ENCODE measurements at regions not wholly inside any gene's neighbourhood (a gene's known extent, or its start where the extent isn't known, plus 50 kb on each side); places are given as distances from the start of the nearest gene placed in this dataset.

DNA sequence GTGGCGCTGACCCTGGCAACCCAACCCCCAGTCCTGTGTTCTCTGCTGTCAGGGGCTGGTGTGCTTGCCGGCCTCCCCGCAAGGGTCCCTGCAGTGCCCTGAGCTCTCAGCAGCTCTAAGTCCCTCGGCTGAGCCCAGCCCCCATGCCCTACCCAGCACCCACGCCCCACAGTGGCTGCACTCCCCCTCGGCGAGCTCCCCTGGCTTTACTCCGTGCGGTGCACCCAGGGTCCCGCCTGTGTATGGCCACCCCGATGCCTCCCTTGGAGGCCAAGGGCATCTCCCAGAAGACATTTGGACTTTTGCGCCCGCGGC lies 72.5 kb upstream of the SHISAL1 start:
- dilution Hi-C loops (cut with MboI; ENCODE audit: extremely low pct_ligation_motif_present, low sequenced_read_pairs), result no loop called here
- no peak for FAIRE-seq
- CTCF ChIA-PET, result no interaction called here

More for the DNA sequence above, 72.5 kb upstream of the SHISAL1 start:
- Histone ChIP-seq H3K9ac (replicated peaks; ENCODE audit: extremely low read depth, insufficient read depth, low read length) (no peak overlapping the region), H3K4me1 (ENCODE audit: control insufficient read depth, extremely low read depth, insufficient read depth, low read length) (no peaks in the 10 kb centered on the region), H2AFZ (ENCODE audit: low read depth, low read length) (no peak overlapping the region), H3K9me3 (replicated peaks; ENCODE audit: control insufficient read depth, insufficient read depth, low read length) (no peaks in the 10 kb centered on the region), H3K27me3 (ENCODE audit: control insufficient read depth in 2 of 2, insufficient read depth in 2 of 2, low read length in 2 of 2) (no peaks in the 10 kb centered on the region), H3K36me3 (ENCODE audit: control insufficient read depth in 2 of 2, extremely low read depth in 1 of 2, insufficient read depth in 2 of 2, low read length in 2 of 2) (no peaks in the 10 kb centered on the region), H3K79me2 (ENCODE audit: control insufficient read depth, insufficient read depth, low read length) (no peaks in the 10 kb centered on the region), H4K20me1 (replicated peaks; ENCODE audit: control insufficient read depth, extremely low read depth, insufficient read depth, low read length) (no peaks in the 10 kb centered on the region), H3K4me2 (ENCODE audit: insufficient read depth, low read length) (no peak overlapping the region), H3K27ac (ENCODE audit: insufficient read depth, low read depth, low read length) (no peak overlapping the region), H3K4me3 (replicated peaks in 1 of 3; ENCODE audit: insufficient read depth in 1 of 3, low read depth in 1 of 3, low read length in 3 of 3) (no peak overlapping the region), H3K9me1 (replicated peaks; ENCODE audit: control insufficient read depth, extremely low read depth, insufficient read depth, low read length) (no peaks in the 10 kb centered on the region)
- intact Hi-C loops (cut with micrococcal nuclease), result no loop called here
- BruUV-seq (replicated peaks), result no TSS peak
- POLR2A ChIA-PET, result no interaction called here
- TF ChIP-seq, protein P1, sequence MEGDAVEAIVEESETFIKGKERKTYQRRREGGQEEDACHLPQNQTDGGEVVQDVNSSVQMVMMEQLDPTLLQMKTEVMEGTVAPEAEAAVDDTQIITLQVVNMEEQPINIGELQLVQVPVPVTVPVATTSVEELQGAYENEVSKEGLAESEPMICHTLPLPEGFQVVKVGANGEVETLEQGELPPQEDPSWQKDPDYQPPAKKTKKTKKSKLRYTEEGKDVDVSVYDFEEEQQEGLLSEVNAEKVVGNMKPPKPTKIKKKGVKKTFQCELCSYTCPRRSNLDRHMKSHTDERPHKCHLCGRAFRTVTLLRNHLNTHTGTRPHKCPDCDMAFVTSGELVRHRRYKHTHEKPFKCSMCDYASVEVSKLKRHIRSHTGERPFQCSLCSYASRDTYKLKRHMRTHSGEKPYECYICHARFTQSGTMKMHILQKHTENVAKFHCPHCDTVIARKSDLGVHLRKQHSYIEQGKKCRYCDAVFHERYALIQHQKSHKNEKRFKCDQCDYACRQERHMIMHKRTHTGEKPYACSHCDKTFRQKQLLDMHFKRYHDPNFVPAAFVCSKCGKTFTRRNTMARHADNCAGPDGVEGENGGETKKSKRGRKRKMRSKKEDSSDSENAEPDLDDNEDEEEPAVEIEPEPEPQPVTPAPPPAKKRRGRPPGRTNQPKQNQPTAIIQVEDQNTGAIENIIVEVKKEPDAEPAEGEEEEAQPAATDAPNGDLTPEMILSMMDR (IDR thresholded peaks at IDR 0.05; ENCODE audit: extremely low read depth in 1 of 2, insufficient read depth in 1 of 2, low read depth in 1 of 2, low read length in 2 of 2), result no peak
- TF ChIP-seq JUN (IDR thresholded peaks at IDR 0.05; ENCODE audit: borderline replicate concordance, insufficient read depth, insufficient read length, low read depth) (no peak), MYC (IDR thresholded peaks at IDR 0.05; ENCODE audit: low read depth, low read length) (no peak), POLR2A (IDR thresholded peaks at IDR 0.05; ENCODE audit: low read depth, low read length) (no peak), FOS (IDR thresholded peaks at IDR 0.05; ENCODE audit: borderline replicate concordance, insufficient read depth, low read length) (no peak)
- TF ChIP-seq, protein P2, sequence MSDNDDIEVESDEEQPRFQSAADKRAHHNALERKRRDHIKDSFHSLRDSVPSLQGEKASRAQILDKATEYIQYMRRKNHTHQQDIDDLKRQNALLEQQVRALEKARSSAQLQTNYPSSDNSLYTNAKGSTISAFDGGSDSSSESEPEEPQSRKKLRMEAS (IDR thresholded peaks at IDR 0.05; ENCODE audit: insufficient read depth, insufficient read length), result no peak
- no peak for DNase-seq (ENCODE audit: low read depth, low spot score)

Data from endothelial cell of umbilical vein (primary cell).